HCT116 (cell line): ENCODE measurements at regions not wholly inside any gene's neighbourhood (a gene's known extent, or its start where the extent isn't known, plus 50 kb on each side); places are given as distances from the start of the nearest gene placed in this dataset.

ENCODE experiments used
- CTCF ChIP-seq, 3 experiments: fragments of 200-600 bp in 1 of 3; sonication (generic) in 1 of 3; IDR thresholded peaks in 2 of 3; conservative IDR thresholded peaks in 1 of 3; 2 replicates each; pipeline ENCODE4 v1.5.1; 2012 to 2017; ENCODE audit warnings: low read depth in 2 of 3, low read length in 2 of 3, antibody characterized with exemption in 1 of 3, borderline replicate concordance in 1 of 3, control low read depth in 1 of 3, mild to moderate bottlenecking in 1 of 3, mixed read lengths in 1 of 3, mixed run types in 1 of 3, moderate library complexity in 1 of 3; ENCODE audit not compliant: insufficient read depth in 1 of 3
- POLR2AphosphoS5 ChIP-seq: IDR thresholded peaks from 2 replicates; pipeline ENCODE4 v1.6.1; 2011; ENCODE audit warnings: mild to moderate bottlenecking, low read depth, low read length, moderate library complexity
- RAD21 ChIP-seq: IDR thresholded peaks from 2 replicates; pipeline ENCODE4 v1.6.1; 2012; ENCODE audit warnings: low read depth, mild to moderate bottlenecking
- SP1 ChIP-seq: IDR thresholded peaks from 2 replicates; pipeline ENCODE4 v1.6.1; 2012; ENCODE audit warnings: low read depth
- TF ChIP-seq, protein P1 (sequence below): IDR thresholded peaks from 2 replicates; pipeline ENCODE4 v1.6.1; 2011; ENCODE audit warnings: mild to moderate bottlenecking, low read length, moderate library complexity; ENCODE audit not compliant: insufficient replicate concordance; ENCODE audit errors: extremely low read depth
- TF ChIP-seq, protein P2 (sequence below): IDR thresholded peaks from 2 replicates; pipeline ENCODE4 v1.6.1; 2012; ENCODE audit warnings: low read depth

GRCh38 chr3:177481329-177481728 is 284.0 kb upstream of the TBL1XR1 start:
- no peak for TF ChIP-seq CTCF (IDR thresholded peaks at IDR 0.05 in 2 of 3, conservative IDR thresholded peaks at IDR 0.05 in 1 of 3; ENCODE audit: borderline replicate concordance in 1 of 3, insufficient read depth in 1 of 3, low read depth in 2 of 3, low read length in 2 of 3)
- TF ChIP-seq POLR2AphosphoS5 = no peak
- no peak for TF ChIP-seq RAD21
- TF ChIP-seq, protein P1, sequence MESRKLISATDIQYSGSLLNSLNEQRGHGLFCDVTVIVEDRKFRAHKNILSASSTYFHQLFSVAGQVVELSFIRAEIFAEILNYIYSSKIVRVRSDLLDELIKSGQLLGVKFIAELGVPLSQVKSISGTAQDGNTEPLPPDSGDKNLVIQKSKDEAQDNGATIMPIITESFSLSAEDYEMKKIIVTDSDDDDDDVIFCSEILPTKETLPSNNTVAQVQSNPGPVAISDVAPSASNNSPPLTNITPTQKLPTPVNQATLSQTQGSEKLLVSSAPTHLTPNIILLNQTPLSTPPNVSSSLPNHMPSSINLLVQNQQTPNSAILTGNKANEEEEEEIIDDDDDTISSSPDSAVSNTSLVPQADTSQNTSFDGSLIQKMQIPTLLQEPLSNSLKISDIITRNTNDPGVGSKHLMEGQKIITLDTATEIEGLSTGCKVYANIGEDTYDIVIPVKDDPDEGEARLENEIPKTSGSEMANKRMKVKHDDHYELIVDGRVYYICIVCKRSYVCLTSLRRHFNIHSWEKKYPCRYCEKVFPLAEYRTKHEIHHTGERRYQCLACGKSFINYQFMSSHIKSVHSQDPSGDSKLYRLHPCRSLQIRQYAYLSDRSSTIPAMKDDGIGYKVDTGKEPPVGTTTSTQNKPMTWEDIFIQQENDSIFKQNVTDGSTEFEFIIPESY = no peak
- TF ChIP-seq SP1 = no peak
- TF ChIP-seq, protein P2, sequence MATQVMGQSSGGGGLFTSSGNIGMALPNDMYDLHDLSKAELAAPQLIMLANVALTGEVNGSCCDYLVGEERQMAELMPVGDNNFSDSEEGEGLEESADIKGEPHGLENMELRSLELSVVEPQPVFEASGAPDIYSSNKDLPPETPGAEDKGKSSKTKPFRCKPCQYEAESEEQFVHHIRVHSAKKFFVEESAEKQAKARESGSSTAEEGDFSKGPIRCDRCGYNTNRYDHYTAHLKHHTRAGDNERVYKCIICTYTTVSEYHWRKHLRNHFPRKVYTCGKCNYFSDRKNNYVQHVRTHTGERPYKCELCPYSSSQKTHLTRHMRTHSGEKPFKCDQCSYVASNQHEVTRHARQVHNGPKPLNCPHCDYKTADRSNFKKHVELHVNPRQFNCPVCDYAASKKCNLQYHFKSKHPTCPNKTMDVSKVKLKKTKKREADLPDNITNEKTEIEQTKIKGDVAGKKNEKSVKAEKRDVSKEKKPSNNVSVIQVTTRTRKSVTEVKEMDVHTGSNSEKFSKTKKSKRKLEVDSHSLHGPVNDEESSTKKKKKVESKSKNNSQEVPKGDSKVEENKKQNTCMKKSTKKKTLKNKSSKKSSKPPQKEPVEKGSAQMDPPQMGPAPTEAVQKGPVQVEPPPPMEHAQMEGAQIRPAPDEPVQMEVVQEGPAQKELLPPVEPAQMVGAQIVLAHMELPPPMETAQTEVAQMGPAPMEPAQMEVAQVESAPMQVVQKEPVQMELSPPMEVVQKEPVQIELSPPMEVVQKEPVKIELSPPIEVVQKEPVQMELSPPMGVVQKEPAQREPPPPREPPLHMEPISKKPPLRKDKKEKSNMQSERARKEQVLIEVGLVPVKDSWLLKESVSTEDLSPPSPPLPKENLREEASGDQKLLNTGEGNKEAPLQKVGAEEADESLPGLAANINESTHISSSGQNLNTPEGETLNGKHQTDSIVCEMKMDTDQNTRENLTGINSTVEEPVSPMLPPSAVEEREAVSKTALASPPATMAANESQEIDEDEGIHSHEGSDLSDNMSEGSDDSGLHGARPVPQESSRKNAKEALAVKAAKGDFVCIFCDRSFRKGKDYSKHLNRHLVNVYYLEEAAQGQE = no peak
